ENCODE measurements at regions not wholly inside any gene's neighbourhood (a gene's known extent, or its start where the extent isn't known, plus 50 kb on each side); places are given as distances from the start of the nearest gene placed in this dataset.

GRCh38 chr15:46676233-46677206 is 1040.8 kb upstream of the SEMA6D start:
- Mint-ChIP-seq H3K4me1 (ENCODE audit: unreplicated experiment) (no peaks in the 10 kb centered on the region), H3K9me3 (ENCODE audit: unreplicated experiment) (peaks cover 15% of the 10 kb centered on the region), H3K36me3 (ENCODE audit: low read depth, unreplicated experiment) (no peaks in the 10 kb centered on the region), H3K4me3 (ENCODE audit: unreplicated experiment) (no peak overlapping the region), H3K27me3 (ENCODE audit: unreplicated experiment) (no peaks in the 10 kb centered on the region), H3K27ac (ENCODE audit: unreplicated experiment) (no peak overlapping the region)
- no peak for DNase-seq (ENCODE audit: low spot score)
- TF ChIP-seq CTCF (IDR thresholded peaks at IDR 0.05; ENCODE audit: unreplicated experiment), result no peak

- Mint-ChIP-seq H3K27ac (ENCODE audit: unreplicated experiment) (no peak overlapping the region), H3K36me3 (ENCODE audit: low read depth, unreplicated experiment) (no peaks in the 10 kb centered on the region), H3K9me3 (ENCODE audit: unreplicated experiment) (peaks cover 15% of the 10 kb centered on the region), H3K4me1 (ENCODE audit: unreplicated experiment) (no peaks in the 10 kb centered on the region), H3K4me3 (ENCODE audit: unreplicated experiment) (no peak overlapping the region), H3K27me3 (ENCODE audit: unreplicated experiment) (no peaks in the 10 kb centered on the region)
- no peak for DNase-seq (ENCODE audit: low spot score)
- TF ChIP-seq CTCF (IDR thresholded peaks at IDR 0.05; ENCODE audit: unreplicated experiment), result no peak
These were observed 1039.8 kb upstream of the SEMA6D start for GRCh38 chr15:46677491-46677890.

- H3K4me1 Mint-ChIP-seq (ENCODE audit: unreplicated experiment), result no peaks in the 10 kb centered on the region
- no peak for TF ChIP-seq CTCF (IDR thresholded peaks at IDR 0.05; ENCODE audit: unreplicated experiment)
- H3K36me3 Mint-ChIP-seq (ENCODE audit: low read depth, unreplicated experiment), result no peaks in the 10 kb centered on the region
- no peak overlapping the region for H3K4me3 Mint-ChIP-seq (ENCODE audit: unreplicated experiment)
- no peaks in the 10 kb centered on the region for H3K27me3 Mint-ChIP-seq (ENCODE audit: unreplicated experiment)
- H3K27ac Mint-ChIP-seq (ENCODE audit: unreplicated experiment), result no peak overlapping the region
- peaks cover 8% of the 10 kb centered on the region for H3K9me3 Mint-ChIP-seq (ENCODE audit: unreplicated experiment)
- no peak for DNase-seq (ENCODE audit: low spot score)
These were observed 1035.4 kb upstream of the SEMA6D start for GRCh38 chr15:46681901-46682300.

- no peaks in the 10 kb centered on the region for H3K4me1 Mint-ChIP-seq (ENCODE audit: unreplicated experiment)
- no peaks in the 10 kb centered on the region for H3K36me3 Mint-ChIP-seq (ENCODE audit: low read depth, unreplicated experiment)
- no peak for TF ChIP-seq CTCF (IDR thresholded peaks at IDR 0.05; ENCODE audit: unreplicated experiment)
- DNase-seq (ENCODE audit: low spot score), result no peak
- peaks cover 10% of the 10 kb centered on the region for H3K9me3 Mint-ChIP-seq (ENCODE audit: unreplicated experiment)
- no peak overlapping the region for H3K4me3 Mint-ChIP-seq (ENCODE audit: unreplicated experiment)
- H3K27me3 Mint-ChIP-seq (ENCODE audit: unreplicated experiment), result no peaks in the 10 kb centered on the region
- H3K27ac Mint-ChIP-seq (ENCODE audit: unreplicated experiment), result no peak overlapping the region
These were observed 1034.1 kb upstream of the SEMA6D start for GRCh38 chr15:46682969-46683791.

Data from endothelial cell (in vitro differentiated cells).